ENCODE measurements at regions not wholly inside any gene's neighbourhood (a gene's known extent, or its start where the extent isn't known, plus 50 kb on each side); places are given as distances from the start of the nearest gene placed in this dataset.

DNA sequence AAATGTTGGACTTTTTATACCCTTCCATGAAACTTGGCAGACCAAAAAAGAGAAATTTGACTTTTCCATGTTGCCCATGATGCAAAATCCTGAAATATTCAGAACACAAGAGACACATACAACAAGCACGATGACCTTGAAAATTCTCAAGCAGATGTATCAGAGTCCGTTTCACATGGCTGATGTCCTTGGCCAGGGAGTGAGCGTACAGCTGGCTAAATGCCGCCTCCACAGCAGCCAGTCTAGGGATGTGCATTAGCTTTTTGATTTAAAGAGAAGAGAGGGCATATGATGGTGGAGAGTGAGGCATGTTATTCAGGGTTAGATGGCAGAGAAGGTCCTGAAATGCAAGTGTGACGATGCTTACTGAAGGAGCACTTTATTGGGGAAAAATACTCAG is 148.0 kb upstream of the SEMA6A start:
- TF ChIP-seq, protein P1, sequence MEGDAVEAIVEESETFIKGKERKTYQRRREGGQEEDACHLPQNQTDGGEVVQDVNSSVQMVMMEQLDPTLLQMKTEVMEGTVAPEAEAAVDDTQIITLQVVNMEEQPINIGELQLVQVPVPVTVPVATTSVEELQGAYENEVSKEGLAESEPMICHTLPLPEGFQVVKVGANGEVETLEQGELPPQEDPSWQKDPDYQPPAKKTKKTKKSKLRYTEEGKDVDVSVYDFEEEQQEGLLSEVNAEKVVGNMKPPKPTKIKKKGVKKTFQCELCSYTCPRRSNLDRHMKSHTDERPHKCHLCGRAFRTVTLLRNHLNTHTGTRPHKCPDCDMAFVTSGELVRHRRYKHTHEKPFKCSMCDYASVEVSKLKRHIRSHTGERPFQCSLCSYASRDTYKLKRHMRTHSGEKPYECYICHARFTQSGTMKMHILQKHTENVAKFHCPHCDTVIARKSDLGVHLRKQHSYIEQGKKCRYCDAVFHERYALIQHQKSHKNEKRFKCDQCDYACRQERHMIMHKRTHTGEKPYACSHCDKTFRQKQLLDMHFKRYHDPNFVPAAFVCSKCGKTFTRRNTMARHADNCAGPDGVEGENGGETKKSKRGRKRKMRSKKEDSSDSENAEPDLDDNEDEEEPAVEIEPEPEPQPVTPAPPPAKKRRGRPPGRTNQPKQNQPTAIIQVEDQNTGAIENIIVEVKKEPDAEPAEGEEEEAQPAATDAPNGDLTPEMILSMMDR (IDR thresholded peaks at IDR 0.05): no peak
- TF ChIP-seq ZFX (IDR thresholded peaks at IDR 0.05; ENCODE audit: borderline replicate concordance): no peak

Measured in 22Rv1 (cell line).